ENCODE measurements at regions not wholly inside any gene's neighbourhood (a gene's known extent, or its start where the extent isn't known, plus 50 kb on each side); places are given as distances from the start of the nearest gene placed in this dataset.

DNA sequence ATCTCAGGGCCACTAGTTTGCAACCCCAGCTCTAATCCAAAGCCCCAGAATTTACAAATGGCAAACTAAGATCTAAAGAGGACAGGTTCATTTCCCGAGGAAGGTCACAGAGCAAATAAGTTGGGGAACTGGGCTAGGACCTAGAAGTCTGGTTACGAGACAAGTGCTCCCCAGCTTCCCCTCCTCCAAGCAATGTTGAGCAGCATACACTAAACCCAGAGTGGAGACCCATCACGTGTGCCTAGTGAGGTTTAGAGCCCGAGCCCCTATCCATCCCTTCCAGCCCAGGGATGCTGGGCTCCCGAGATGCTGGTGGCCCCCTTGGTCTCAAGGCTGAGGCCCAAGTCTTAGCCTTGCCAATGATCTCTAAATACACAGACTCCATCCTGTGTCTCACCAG lies 209.5 kb upstream of the ZMIZ1 start:
- TF ChIP-seq, protein P1, sequence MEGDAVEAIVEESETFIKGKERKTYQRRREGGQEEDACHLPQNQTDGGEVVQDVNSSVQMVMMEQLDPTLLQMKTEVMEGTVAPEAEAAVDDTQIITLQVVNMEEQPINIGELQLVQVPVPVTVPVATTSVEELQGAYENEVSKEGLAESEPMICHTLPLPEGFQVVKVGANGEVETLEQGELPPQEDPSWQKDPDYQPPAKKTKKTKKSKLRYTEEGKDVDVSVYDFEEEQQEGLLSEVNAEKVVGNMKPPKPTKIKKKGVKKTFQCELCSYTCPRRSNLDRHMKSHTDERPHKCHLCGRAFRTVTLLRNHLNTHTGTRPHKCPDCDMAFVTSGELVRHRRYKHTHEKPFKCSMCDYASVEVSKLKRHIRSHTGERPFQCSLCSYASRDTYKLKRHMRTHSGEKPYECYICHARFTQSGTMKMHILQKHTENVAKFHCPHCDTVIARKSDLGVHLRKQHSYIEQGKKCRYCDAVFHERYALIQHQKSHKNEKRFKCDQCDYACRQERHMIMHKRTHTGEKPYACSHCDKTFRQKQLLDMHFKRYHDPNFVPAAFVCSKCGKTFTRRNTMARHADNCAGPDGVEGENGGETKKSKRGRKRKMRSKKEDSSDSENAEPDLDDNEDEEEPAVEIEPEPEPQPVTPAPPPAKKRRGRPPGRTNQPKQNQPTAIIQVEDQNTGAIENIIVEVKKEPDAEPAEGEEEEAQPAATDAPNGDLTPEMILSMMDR (IDR thresholded peaks at IDR 0.05; ENCODE audit: low read depth, low read length): no peak
- Histone ChIP-seq H3K4me1 (peaks cover 41% of the 10 kb centered on the region), H3K9me3 (no peaks in the 10 kb centered on the region), H3K27me3 (no peaks in the 10 kb centered on the region), H3K4me3 (ENCODE audit: low read depth, low read length) (no peak overlapping the region), H3K36me3 (no peaks in the 10 kb centered on the region)
- no peak for DNase-seq

DNA sequence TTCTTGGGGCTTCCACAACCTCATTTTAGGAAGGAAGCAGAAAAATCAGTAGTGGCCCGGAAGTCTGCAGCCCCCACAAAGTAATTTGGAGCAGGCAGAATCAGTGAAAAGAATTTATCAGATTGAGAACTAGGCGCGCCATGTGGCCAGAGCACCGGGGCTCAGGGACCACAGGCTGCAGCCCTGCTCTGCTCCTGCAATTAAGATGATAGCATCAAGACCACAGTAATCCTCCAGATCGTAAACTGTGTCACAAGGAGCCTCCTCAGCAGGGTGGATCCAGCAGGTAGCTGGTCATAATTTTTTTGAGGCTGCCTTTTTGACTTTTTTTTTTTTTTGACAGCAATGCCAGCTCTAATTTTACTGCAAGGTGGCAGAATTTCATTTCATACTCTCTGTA lies 209.0 kb upstream of the ZMIZ1 start:
- TF ChIP-seq, protein P1 (IDR thresholded peaks at IDR 0.05; ENCODE audit: low read depth, low read length): no peak
- Histone ChIP-seq H3K36me3 (no peaks in the 10 kb centered on the region), H3K27me3 (no peaks in the 10 kb centered on the region), H3K4me1 (peaks cover 41% of the 10 kb centered on the region), H3K9me3 (no peaks in the 10 kb centered on the region), H3K4me3 (ENCODE audit: low read depth, low read length) (no peak overlapping the region)
- DNase-seq: no peak

DNA sequence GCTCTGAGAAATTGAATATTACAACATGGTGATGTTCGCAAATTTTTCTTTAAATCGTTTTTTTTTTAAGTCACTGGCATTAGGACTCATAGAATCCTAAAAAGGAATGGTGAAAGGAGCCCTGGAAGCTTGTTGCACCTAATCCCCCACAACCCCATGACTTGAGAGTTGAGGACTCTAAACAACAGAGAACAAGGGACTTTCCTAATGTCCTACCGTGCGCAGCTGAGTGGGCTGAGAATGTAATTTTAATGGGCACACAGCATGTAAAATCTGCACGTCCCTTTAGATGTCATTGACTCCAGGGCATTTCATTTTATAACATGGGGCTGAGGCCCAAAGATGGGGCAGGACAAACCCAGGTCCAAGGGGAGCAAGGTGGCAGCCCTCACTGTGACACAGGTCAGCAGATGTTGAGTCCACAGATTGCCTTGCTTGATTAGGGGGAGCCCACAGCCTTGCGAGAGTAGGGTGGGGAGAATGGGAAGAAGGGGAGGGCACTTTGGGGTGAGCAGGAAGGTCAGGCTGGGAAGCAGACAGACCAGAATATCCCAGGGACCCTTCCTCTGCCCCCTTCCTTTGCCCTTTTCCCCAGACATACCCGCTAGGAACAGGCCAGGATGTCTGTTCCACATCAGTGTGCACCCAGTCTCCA lies 208.4 kb upstream of the ZMIZ1 start:
- Histone ChIP-seq H3K36me3 (no peaks in the 10 kb centered on the region), H3K27me3 (no peaks in the 10 kb centered on the region), H3K4me1 (peaks cover 41% of the 10 kb centered on the region), H3K4me3 (ENCODE audit: low read depth, low read length) (no peak overlapping the region), H3K9me3 (no peaks in the 10 kb centered on the region)
- TF ChIP-seq, protein P1 (IDR thresholded peaks at IDR 0.05; ENCODE audit: low read depth, low read length): no peak
- no peak for DNase-seq

DNA sequence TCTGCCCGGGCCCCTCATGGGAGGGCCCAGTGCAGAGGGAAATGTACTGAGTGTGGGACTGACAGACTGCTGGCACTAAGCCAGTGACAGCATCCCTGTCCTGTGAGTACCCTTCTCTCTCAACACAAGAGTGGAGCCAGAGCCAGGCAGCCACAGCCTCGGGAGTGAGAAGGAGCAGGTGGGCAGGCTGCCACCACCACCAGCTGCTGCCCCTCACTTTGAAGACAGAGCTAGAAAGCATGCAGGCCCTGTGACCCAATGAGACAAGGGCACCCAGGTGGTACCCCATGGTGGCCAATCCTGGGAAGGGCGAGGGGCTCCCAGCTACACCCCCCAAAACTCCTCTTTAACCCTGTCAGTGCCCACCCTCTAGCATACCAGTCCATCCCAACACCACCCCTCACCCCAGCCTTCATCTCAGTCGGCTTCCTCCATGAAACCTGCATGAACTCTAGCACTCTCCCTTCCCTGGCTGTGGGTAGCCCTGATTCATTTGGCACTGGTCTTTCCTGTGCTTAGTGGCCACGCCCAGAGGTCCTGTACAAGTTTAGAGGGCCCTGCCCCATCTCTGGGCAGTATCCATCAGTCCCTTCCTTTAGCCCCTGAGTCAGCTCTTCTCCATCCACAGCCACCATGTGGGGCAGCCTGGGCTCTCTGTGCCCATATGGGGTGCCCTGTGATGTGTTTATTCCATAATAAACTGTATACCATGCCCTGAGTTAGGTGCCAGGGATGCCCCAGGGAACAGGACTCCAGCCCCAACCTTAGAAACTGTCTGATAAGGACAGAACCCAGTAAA lies 207.0 kb upstream of the ZMIZ1 start:
- H3K4me1 ChIP-seq: peaks cover 35% of the 10 kb centered on the region
- H3K36me3 ChIP-seq: no peaks in the 10 kb centered on the region
- no peaks in the 10 kb centered on the region for H3K27me3 ChIP-seq
- TF ChIP-seq, protein P1 (IDR thresholded peaks at IDR 0.05; ENCODE audit: low read depth, low read length): no peak
- H3K4me3 ChIP-seq (ENCODE audit: low read depth, low read length): no peak overlapping the region
- no peaks in the 10 kb centered on the region for H3K9me3 ChIP-seq
- peak; percentile 86 for DNase-seq

- Histone ChIP-seq H3K9me3 (no peaks in the 10 kb centered on the region), H3K4me1 (peaks cover 35% of the 10 kb centered on the region), H3K4me3 (ENCODE audit: low read depth, low read length) (no peak overlapping the region), H3K27me3 (no peaks in the 10 kb centered on the region), H3K36me3 (no peaks in the 10 kb centered on the region)
- TF ChIP-seq, protein P1 (IDR thresholded peaks at IDR 0.05; ENCODE audit: low read depth, low read length): no peak
- no peak for DNase-seq
Measured at GRCh38 chr10:78862328-78862640, 206.5 kb upstream of the ZMIZ1 start.
